SIG-M5 treated with dmso at 0.1 percent for 504 hours (cell line): ENCODE measurements at regions not wholly inside any gene's neighbourhood (a gene's known extent, or its start where the extent isn't known, plus 50 kb on each side); places are given as distances from the start of the nearest gene placed in this dataset.

Experiments
- DNase-seq: peaks from one replicate; lab custom pipeline; 2025; ENCODE audit not compliant: unreplicated experiment; lab: John Stamatoyannopoulos, UW

- no peak for DNase-seq
These were observed 1206.0 kb upstream of the C9orf72 start for GRCh38 chr9:28779243-28779642.

- DNase-seq = no peak
These were observed 1208.2 kb upstream of the C9orf72 start for GRCh38 chr9:28781481-28781880.

GRCh38 chr9:28782630-28783029 is 1209.3 kb upstream of the C9orf72 start:
- DNase-seq = peak; percentile 1

- DNase-seq = no peak
These were observed 1219.4 kb upstream of the C9orf72 start for GRCh38 chr9:28792716-28793115.

- DNase-seq = no peak
These were observed 1226.6 kb upstream of the C9orf72 start for GRCh38 chr9:28799876-28800275.

- DNase-seq = no peak
These were observed 1228.0 kb upstream of the C9orf72 start for GRCh38 chr9:28801144-28801799.

GRCh38 chr9:28805197-28805596 is 1231.9 kb upstream of the C9orf72 start:
- no peak for DNase-seq

GRCh38 chr9:28808042-28808441 is 1234.8 kb upstream of the C9orf72 start:
- DNase-seq = no peak

- no peak for DNase-seq
These were observed 1237.3 kb upstream of the C9orf72 start for GRCh38 chr9:28810388-28811075.

- no peak for DNase-seq
These were observed 1247.5 kb upstream of the C9orf72 start for GRCh38 chr9:28820741-28821140.

- DNase-seq = no peak
These were observed 1248.0 kb upstream of the C9orf72 start for GRCh38 chr9:28821240-28821639.

GRCh38 chr9:28824432-28824963 is 1251.2 kb upstream of the C9orf72 start:
- DNase-seq = no peak

GRCh38 chr9:28832168-28832770 is 1259.0 kb upstream of the C9orf72 start:
- no peak for DNase-seq

GRCh38 chr9:28834156-28834555 is 1260.9 kb upstream of the C9orf72 start:
- DNase-seq = no peak

- no peak for DNase-seq
These were observed 1266.6 kb upstream of the C9orf72 start for GRCh38 chr9:28839778-28840430.

- DNase-seq = no peak
These were observed 1268.5 kb upstream of the C9orf72 start for GRCh38 chr9:28841775-28842174.

GRCh38 chr9:28847331-28847730 is 1274.0 kb upstream of the C9orf72 start:
- DNase-seq = no peak

- DNase-seq = no peak
These were observed 1275.4 kb upstream of the C9orf72 start for GRCh38 chr9:28848671-28849070.

GRCh38 chr9:28853477-28853876 is 1280.2 kb upstream of the C9orf72 start:
- no peak for DNase-seq

GRCh38 chr9:28866951-28867350 is 1293.7 kb upstream of the C9orf72 start:
- DNase-seq = no peak

GRCh38 chr9:28868228-28868990 is 1295.1 kb upstream of the C9orf72 start:
- DNase-seq = no peak
